Endothelial cell of umbilical vein (primary cell): ENCODE measurements at regions not wholly inside any gene's neighbourhood (a gene's known extent, or its start where the extent isn't known, plus 50 kb on each side); places are given as distances from the start of the nearest gene placed in this dataset.

Source experiments
- BruUV-seq: library from RNA; stranded (reverse); fragments of 400-500 nt; replicated peaks from 2 replicates; lab custom pipeline; 2021; lab: Mats Ljungman, UMichigan
- CTCF ChIA-PET: fragments of 300-600, 350-600 bp; sonication (Branson Sonifier 250); formaldehyde crosslinking; loops from one replicate; lab custom pipeline; 2021; ENCODE audit warnings: antibody characterized with exemption, inconsistent platforms; lab: Charles Lee
- POLR2A ChIA-PET: fragments of 300-600, 350-600 bp; sonication (Branson Sonifier 250); formaldehyde crosslinking; loops from one replicate; lab custom pipeline; 2021; ENCODE audit warnings: antibody characterized with exemption, inconsistent platforms; lab: Charles Lee
- DNase-seq: peaks from one replicate; pipeline ENCODE4 v3.0.0-alpha.2; 2011; ENCODE audit warnings: low read depth, low spot score
- FAIRE-seq: peaks from 2 replicates; lab custom pipeline; 2011; peaks lifted over from hg19 to GRCh38; lab: Jason Lieb, UNC
- H2AFZ ChIP-seq: 2 replicates; pipeline ENCODE4 v1.6.0; 2012; ENCODE audit warnings: low read depth, low read length, control low read depth, inconsistent platforms
- H3K27ac ChIP-seq: 2 replicates; pipeline ENCODE4 v1.5.1; 2011; ENCODE audit warnings: low read depth, mild to moderate bottlenecking, control low read depth, low read length, moderate library complexity; ENCODE audit not compliant: insufficient read depth
- H3K27me3 ChIP-seq, 2 experiments: 2 replicates each; pipeline versions ENCODE4 v1.6.0 to v1.6.1; 2011; ENCODE audit warnings: low read length in 2 of 2, mixed read lengths in 1 of 2; ENCODE audit not compliant: control insufficient read depth in 2 of 2, insufficient read depth in 2 of 2
- H3K36me3 ChIP-seq, 2 experiments: 2 replicates in 1 of 2; 3 replicates in 1 of 2; pipeline ENCODE4 v1.5.1; 2011; ENCODE audit warnings: low read length in 2 of 2, mild to moderate bottlenecking in 1 of 2, moderate library complexity in 1 of 2; ENCODE audit not compliant: control insufficient read depth in 2 of 2, insufficient read depth in 2 of 2; ENCODE audit errors: extremely low read depth in 1 of 2
- H3K4me1 ChIP-seq: 3 replicates; pipeline ENCODE4 v1.5.1; 2011; ENCODE audit warnings: mild to moderate bottlenecking, low read length; ENCODE audit not compliant: control insufficient read depth, insufficient read depth; ENCODE audit errors: extremely low read depth
- H3K4me2 ChIP-seq: 2 replicates; pipeline ENCODE4 v1.6.1; 2011; ENCODE audit warnings: low read length, control low read depth, mixed read lengths; ENCODE audit not compliant: insufficient read depth
- H3K4me3 ChIP-seq, 3 experiments: fragments of 200-600 bp in 1 of 3; sonication (generic), shearing (Covaris generic) in 1 of 3; replicated peaks in 1 of 3; 2 replicates each; pipeline ENCODE4 v1.5.1; 2011 to 2016; ENCODE audit warnings: control low read depth in 3 of 3, low read length in 3 of 3, mild to moderate bottlenecking in 2 of 3, inconsistent platforms in 1 of 3, low read depth in 1 of 3, moderate library complexity in 1 of 3; ENCODE audit not compliant: insufficient read depth in 1 of 3
- H3K79me2 ChIP-seq: 2 replicates; pipeline ENCODE4 v1.6.0; 2012; ENCODE audit warnings: low read length, inconsistent platforms; ENCODE audit not compliant: control insufficient read depth, insufficient read depth
- H3K9ac ChIP-seq: replicated peaks from 2 replicates; pipeline ENCODE3; 2011; ENCODE audit warnings: low read length, control low read depth; ENCODE audit not compliant: insufficient read depth; ENCODE audit errors: extremely low read depth
- H3K9me1 ChIP-seq: replicated peaks from 3 replicates; pipeline ENCODE4 v1.6.0; 2011; ENCODE audit warnings: mild to moderate bottlenecking, low read length; ENCODE audit not compliant: control insufficient read depth, insufficient read depth; ENCODE audit errors: extremely low read depth
- H3K9me3 ChIP-seq: replicated peaks from 2 replicates; pipeline ENCODE4 v1.5.1; 2012; ENCODE audit warnings: low read length, inconsistent platforms; ENCODE audit not compliant: control insufficient read depth, insufficient read depth
- H4K20me1 ChIP-seq: replicated peaks from 2 replicates; pipeline ENCODE3; 2011; ENCODE audit warnings: mild to moderate bottlenecking, low read length; ENCODE audit not compliant: control insufficient read depth, insufficient read depth; ENCODE audit errors: extremely low read depth
- CTCF ChIP-seq, 2 donors: IDR thresholded peaks; 1 replicate in 1 of 2; 2 replicates in 1 of 2; pipeline ENCODE4 v1.5.1; 2011; ENCODE audit warnings: low read length in 2 of 2, mild to moderate bottlenecking in 2 of 2, moderate library complexity in 2 of 2, control low read depth in 1 of 2, inconsistent platforms in 1 of 2, low read depth in 1 of 2; ENCODE audit not compliant: insufficient read depth in 1 of 2; ENCODE audit errors: extremely low read depth in 1 of 2
- EZH2 ChIP-seq: IDR thresholded peaks from 2 replicates; pipeline ENCODE4 v1.6.1; 2012; ENCODE audit warnings: borderline replicate concordance, low read depth, mild to moderate bottlenecking, moderate library complexity, low read length, inconsistent platforms; ENCODE audit not compliant: severe bottlenecking
- FOS ChIP-seq: IDR thresholded peaks from 2 replicates; pipeline ENCODE4 v1.6.1; 2011; ENCODE audit warnings: mild to moderate bottlenecking, low read length, moderate library complexity, borderline replicate concordance; ENCODE audit not compliant: insufficient read depth
- GATA2 ChIP-seq: IDR thresholded peaks from 2 replicates; pipeline ENCODE4 v1.7.0; 2011; ENCODE audit warnings: low read depth, mild to moderate bottlenecking, moderate library complexity, mixed read lengths, low read length; ENCODE audit not compliant: insufficient read length, insufficient read depth
- JUN ChIP-seq: IDR thresholded peaks from 2 replicates; pipeline ENCODE4 v1.6.1; 2011; ENCODE audit warnings: borderline replicate concordance, low read depth; ENCODE audit not compliant: insufficient read length, insufficient read depth
- MAX ChIP-seq: IDR thresholded peaks from 2 replicates; pipeline ENCODE4 v1.6.1; 2011; ENCODE audit not compliant: insufficient read depth, insufficient read length
- MYC ChIP-seq: IDR thresholded peaks from one replicate; pipeline ENCODE4 v1.6.1; 2011; ENCODE audit warnings: mild to moderate bottlenecking, low read depth, low read length
- POLR2A ChIP-seq: IDR thresholded peaks from 2 replicates; pipeline ENCODE4 v1.6.1; 2012; ENCODE audit warnings: low read depth, mild to moderate bottlenecking, control low read depth, low read length
- POLR2AphosphoS5 ChIP-seq: IDR thresholded peaks from 2 replicates; pipeline ENCODE4 v1.6.1; 2012; ENCODE audit warnings: low read depth, mild to moderate bottlenecking, control low read depth, low read length, moderate library complexity; ENCODE audit not compliant: insufficient read depth
- dilution Hi-C: fragments of 300-500 bp; cut with MboI; formaldehyde crosslinking; loops from one replicate; pipeline ENCODE4 v1.15.0; 2019; ENCODE audit warnings: low sequenced_read_pairs; ENCODE audit not compliant: extremely low pct_ligation_motif_present
- intact Hi-C: fragments of 100-400 bp; cut with micrococcal nuclease; formaldehyde crosslinking; loops from one replicate; pipeline ENCODE4 v1.10.0; 2022

GRCh38 chr18:5632041-5632440 is 88.2 kb upstream of the EPB41L3 start:
- Histone ChIP-seq H3K27ac (no peak overlapping the region), H3K9ac (no peak overlapping the region), H3K4me3 (no peak overlapping the region), H3K9me1 (no peaks in the 10 kb centered on the region), H3K36me3 (no peaks in the 10 kb centered on the region), H3K4me2 (no peak overlapping the region), H3K9me3 (no peaks in the 10 kb centered on the region), H2AFZ (no peak overlapping the region), H3K79me2 (no peaks in the 10 kb centered on the region), H4K20me1 (no peaks in the 10 kb centered on the region), H3K27me3 (peaks cover 23 to 29% of the 10 kb centered on the region in 2 experiments), H3K4me1 (peaks cover 19% of the 10 kb centered on the region)
- DNase-seq: no peak
- intact Hi-C loops: loop anchor here (5.0 kb wide), 1 partner anchor 395 kb away; no protein-coding TSS in a partner anchor
- POLR2A ChIA-PET: no interaction called here
- TF ChIP-seq EZH2 (no peak), CTCF (IDR thresholded peaks at IDR 0.05; ENCODE audit: extremely low read depth in 1 of 2, insufficient read depth in 1 of 2, low read depth in 1 of 2, low read length in 2 of 2) (no peak), POLR2A (no peak), JUN (no peak), MYC (no peak), GATA2 (no peak), FOS (no peak), MAX (no peak), POLR2AphosphoS5 (no peak)
- CTCF ChIA-PET: interaction anchor here (1.0 kb wide), 1 partner anchor 236 kb away, joined by 3 read pairs; no protein-coding TSS in a partner anchor
- no TSS peak for BruUV-seq
- dilution Hi-C loops: no loop called here
- no peak for FAIRE-seq
